SK-N-SH treated with all-trans-retinoic acid at 6 μM for 48 hours (cell line): ENCODE measurements at regions not wholly inside any gene's neighbourhood (a gene's known extent, or its start where the extent isn't known, plus 50 kb on each side); places are given as distances from the start of the nearest gene placed in this dataset.

Experiments
- CSRNP3 ChIP-seq: fragments of 250-450 bp; sonication (Bioruptor Pico); IDR thresholded peaks from 2 replicates; pipeline ENCODE4 v1.5.1; 2021; ENCODE audit warnings: mild to moderate bottlenecking, moderate library complexity
- POU6F1 ChIP-seq: fragments of 250-450 bp; sonication (Bioruptor Pico); IDR thresholded peaks from 2 replicates; pipeline ENCODE4 v1.8.0; 2021; ENCODE audit warnings: low read depth, mild to moderate bottlenecking, moderate library complexity, borderline replicate concordance
- ZFP30 ChIP-seq: fragments of 450-650 bp; formaldehyde crosslinking; IDR thresholded peaks from 2 replicates; pipeline ENCODE4 v1.5.0; 2022; ENCODE audit warnings: mild to moderate bottlenecking, moderate library complexity

- TF ChIP-seq ZFP30, result no peak
- TF ChIP-seq CSRNP3 (CRISPR knock-in tag), result no peak
- TF ChIP-seq POU6F1 (CRISPR knock-in tag), result no peak
Observed at GRCh38 chr13:37349916-37350315, 244.5 kb upstream of the CSNK1A1L start.
